T-helper 1 cell (primary cell): ENCODE measurements at regions not wholly inside any gene's neighbourhood (a gene's known extent, or its start where the extent isn't known, plus 50 kb on each side); places are given as distances from the start of the nearest gene placed in this dataset.
"Not testable (repeated sequence)": the region's sequence is repeated elsewhere in the genome, so short reads cannot be mapped to it uniquely, and the experiment has no call there.

Experiments used
- DNase-seq, 5 donors: peaks; one replicate each; pipeline ENCODE4 v3.0.0-alpha.2; 2012 to 2020

- DNase-seq, result not testable (repeated sequence)
Measured at GRCh38 chr6:86603364-86603763, 334.0 kb upstream of the HTR1E start.

- DNase-seq, result not testable (repeated sequence)
Measured at GRCh38 chr6:86602093-86602492, 335.2 kb upstream of the HTR1E start.

GRCh38 chr6:86598969-86599368 is 338.4 kb upstream of the HTR1E start:
- not testable (repeated sequence) for DNase-seq

- no peak for DNase-seq
Measured at GRCh38 chr6:86595641-86596040, 341.7 kb upstream of the HTR1E start.

- DNase-seq, result no peak
Measured at GRCh38 chr6:86586195-86586594, 351.1 kb upstream of the HTR1E start.

GRCh38 chr6:86581833-86582232 is 355.5 kb upstream of the HTR1E start:
- DNase-seq, result no peak

GRCh38 chr6:86563197-86563596 is 374.1 kb upstream of the HTR1E start:
- DNase-seq, result no peak

- DNase-seq, result no peak
Measured at GRCh38 chr6:86558318-86558717, 379.0 kb upstream of the HTR1E start.

GRCh38 chr6:86537292-86537861 is 400.0 kb upstream of the HTR1E start:
- DNase-seq, result no peak

- no peak for DNase-seq
Measured at GRCh38 chr6:86536121-86536520, 401.2 kb upstream of the HTR1E start.

GRCh38 chr6:86535100-86535499 is 402.2 kb upstream of the HTR1E start:
- DNase-seq, result no peak

GRCh38 chr6:86529635-86530034 is 407.7 kb upstream of the HTR1E start:
- DNase-seq, result no peak

- no peak for DNase-seq
Measured at GRCh38 chr6:86526238-86526637, 411.1 kb upstream of the HTR1E start.

GRCh38 chr6:86516087-86516486 is 421.2 kb upstream of the HTR1E start:
- DNase-seq, result no peak

GRCh38 chr6:86511962-86512361 is 425.4 kb upstream of the HTR1E start:
- DNase-seq, result no peak

- no peak for DNase-seq
Measured at GRCh38 chr6:86508230-86508629, 429.1 kb upstream of the HTR1E start.

GRCh38 chr6:86502497-86502896 is 434.8 kb upstream of the HTR1E start:
- no peak for DNase-seq

- no peak for DNase-seq
Measured at GRCh38 chr6:86500035-86500434, 437.3 kb upstream of the HTR1E start.

GRCh38 chr6:86489042-86489441 is 448.3 kb upstream of the HTR1E start:
- not testable (repeated sequence) for DNase-seq

- DNase-seq, result no peak
Measured at GRCh38 chr6:86487660-86488221, 449.6 kb upstream of the HTR1E start.

GRCh38 chr6:86478316-86478715 is 459.0 kb upstream of the HTR1E start:
- not testable (repeated sequence) for DNase-seq

- DNase-seq, result no peak
Measured at GRCh38 chr6:86477500-86478148, 459.7 kb upstream of the HTR1E start.

GRCh38 chr6:86476311-86476710 is 461.0 kb upstream of the HTR1E start:
- no peak for DNase-seq

- DNase-seq, result no peak
Measured at GRCh38 chr6:86474081-86474480, 463.2 kb upstream of the HTR1E start.

- DNase-seq, result no peak
Measured at GRCh38 chr6:86471791-86472190, 465.5 kb upstream of the HTR1E start.
